ENCODE measurements at regions not wholly inside any gene's neighbourhood (a gene's known extent, or its start where the extent isn't known, plus 50 kb on each side); places are given as distances from the start of the nearest gene placed in this dataset.

DNA sequence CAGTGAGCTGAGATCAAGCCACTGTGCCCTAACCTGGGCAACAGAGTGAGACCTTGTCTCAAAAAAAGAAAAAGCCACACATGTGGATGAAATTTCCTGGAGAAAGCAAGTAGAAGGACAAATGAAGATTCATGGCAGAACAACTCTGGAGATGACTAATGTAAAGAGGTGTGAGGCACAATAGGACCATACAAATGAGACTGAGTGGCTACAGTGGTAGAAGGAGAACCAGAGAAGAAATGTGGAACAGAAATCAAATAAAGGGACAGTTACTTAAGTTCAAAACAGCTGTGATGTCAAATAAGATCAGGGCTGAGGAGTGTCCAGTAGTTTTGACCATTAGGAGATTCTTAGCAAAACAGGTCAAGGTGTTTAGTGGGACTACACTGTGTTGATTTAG is 130.9 kb upstream of the CDK6 start:
- TF ChIP-seq EZH2 (IDR thresholded peaks at IDR 0.05; ENCODE audit: borderline replicate concordance, low read depth, low read length, severe bottlenecking): no peak
- TF ChIP-seq, protein P1, sequence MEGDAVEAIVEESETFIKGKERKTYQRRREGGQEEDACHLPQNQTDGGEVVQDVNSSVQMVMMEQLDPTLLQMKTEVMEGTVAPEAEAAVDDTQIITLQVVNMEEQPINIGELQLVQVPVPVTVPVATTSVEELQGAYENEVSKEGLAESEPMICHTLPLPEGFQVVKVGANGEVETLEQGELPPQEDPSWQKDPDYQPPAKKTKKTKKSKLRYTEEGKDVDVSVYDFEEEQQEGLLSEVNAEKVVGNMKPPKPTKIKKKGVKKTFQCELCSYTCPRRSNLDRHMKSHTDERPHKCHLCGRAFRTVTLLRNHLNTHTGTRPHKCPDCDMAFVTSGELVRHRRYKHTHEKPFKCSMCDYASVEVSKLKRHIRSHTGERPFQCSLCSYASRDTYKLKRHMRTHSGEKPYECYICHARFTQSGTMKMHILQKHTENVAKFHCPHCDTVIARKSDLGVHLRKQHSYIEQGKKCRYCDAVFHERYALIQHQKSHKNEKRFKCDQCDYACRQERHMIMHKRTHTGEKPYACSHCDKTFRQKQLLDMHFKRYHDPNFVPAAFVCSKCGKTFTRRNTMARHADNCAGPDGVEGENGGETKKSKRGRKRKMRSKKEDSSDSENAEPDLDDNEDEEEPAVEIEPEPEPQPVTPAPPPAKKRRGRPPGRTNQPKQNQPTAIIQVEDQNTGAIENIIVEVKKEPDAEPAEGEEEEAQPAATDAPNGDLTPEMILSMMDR (IDR thresholded peaks at IDR 0.05; ENCODE audit: borderline replicate concordance, extremely low read depth, low read length, poor library complexity, severe bottlenecking): no peak
